MV-4-11 (cell line): ENCODE measurements at regions not wholly inside any gene's neighbourhood (a gene's known extent, or its start where the extent isn't known, plus 50 kb on each side); places are given as distances from the start of the nearest gene placed in this dataset.
"Not testable (repeated sequence)": the region's sequence is repeated elsewhere in the genome, so short reads cannot be mapped to it uniquely, and the experiment has no call there.

Experiments used
- DNase-seq: peaks from one replicate; lab custom pipeline; 2025; lab: John Stamatoyannopoulos, UW

GRCh38 chr13:94816256-94816655, 103.9 kb upstream of the SOX21 start:
- DNase-seq, result no peak

- DNase-seq, result no peak
These were observed 101.7 kb upstream of the SOX21 start for GRCh38 chr13:94813920-94814475.

GRCh38 chr13:94811753-94812152, 99.4 kb upstream of the SOX21 start:
- no peak for DNase-seq

GRCh38 chr13:94800423-94800822, 88.1 kb upstream of the SOX21 start:
- no peak for DNase-seq

GRCh38 chr13:94799299-94799698, 87.0 kb upstream of the SOX21 start:
- no peak for DNase-seq

- DNase-seq, result no peak
These were observed 86.4 kb upstream of the SOX21 start for GRCh38 chr13:94798738-94799137.

GRCh38 chr13:94795292-94795691, 82.9 kb upstream of the SOX21 start:
- DNase-seq, result no peak

- not testable (repeated sequence) for DNase-seq
These were observed 73.9 kb upstream of the SOX21 start for GRCh38 chr13:94786246-94786645.

GRCh38 chr13:94784066-94784465, 71.7 kb upstream of the SOX21 start:
- no peak for DNase-seq

GRCh38 chr13:94783489-94783888, 71.1 kb upstream of the SOX21 start:
- DNase-seq, result no peak

GRCh38 chr13:94780421-94780820, 68.1 kb upstream of the SOX21 start:
- no peak for DNase-seq

- no peak for DNase-seq
These were observed 66.6 kb upstream of the SOX21 start for GRCh38 chr13:94778986-94779385.

- no peak for DNase-seq
These were observed 66.2 kb upstream of the SOX21 start for GRCh38 chr13:94778585-94778984.

GRCh38 chr13:94776956-94777355, 64.6 kb upstream of the SOX21 start:
- DNase-seq, result no peak

- no peak for DNase-seq
These were observed 64.0 kb upstream of the SOX21 start for GRCh38 chr13:94776300-94776699.

- DNase-seq, result no peak
These were observed 53.5 kb upstream of the SOX21 start for GRCh38 chr13:94765814-94766213.

- no peak for DNase-seq
These were observed 52.4 kb upstream of the SOX21 start for GRCh38 chr13:94764576-94765321.
